ENCODE measurements at regions not wholly inside any gene's neighbourhood (a gene's known extent, or its start where the extent isn't known, plus 50 kb on each side); places are given as distances from the start of the nearest gene placed in this dataset.

DNA sequence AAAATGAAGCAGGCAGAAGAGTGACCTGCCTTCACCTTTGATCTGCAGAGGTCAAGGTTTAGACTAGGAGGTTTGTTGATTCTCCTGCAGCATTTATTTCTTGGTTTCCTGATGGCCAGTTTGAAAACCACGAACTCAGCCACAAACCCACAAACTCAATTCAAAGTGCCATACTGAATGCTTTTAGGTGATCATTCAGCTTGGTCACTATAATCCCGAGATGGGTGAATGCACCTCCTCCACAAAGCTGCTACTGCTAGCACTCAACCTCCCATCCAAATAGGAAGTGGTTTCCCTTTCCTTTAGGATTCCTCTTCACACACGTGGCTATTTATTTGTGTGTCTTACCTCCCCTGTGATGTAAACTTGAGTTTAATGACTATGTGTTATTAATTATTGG is 225.2 kb downstream of the MID1 start:
- ChIA-PET POLR2A (no interaction called here), RAD21 (ENCODE audit: low non-redundant PET in 1 of 2, low total read pairs in 2 of 2, uncharacterized antibody in 2 of 2, unreplicated experiment in 2 of 2) (no interaction called here), CTCF (no interaction called here)
- Histone ChIP-seq H3K27ac (ENCODE audit: low read depth, low read length) (no peak overlapping the region), H3K27me3 (ENCODE audit: insufficient read depth, low read length) (no peaks in the 10 kb centered on the region), H3K4me1 (ENCODE audit: control insufficient read depth in 1 of 2, insufficient read depth in 2 of 2, low read length in 2 of 2) (no peaks in the 10 kb centered on the region), H3K9me3 (ENCODE audit: control insufficient read depth in 1 of 2, insufficient read depth in 1 of 2, low read depth in 1 of 2, low read length in 2 of 2) (no peaks in the 10 kb centered on the region), H4K20me1 (ENCODE audit: insufficient read depth) (no peaks in the 10 kb centered on the region), H2AFZ (ENCODE audit: low read depth, low read length, poor library complexity, severe bottlenecking) (no peak overlapping the region), H3K79me2 (ENCODE audit: insufficient read depth, low read length) (no peaks in the 10 kb centered on the region), H3K4me3 (replicated peaks in 1 of 2; ENCODE audit: low read depth in 1 of 2, low read length in 2 of 2) (no peak overlapping the region), H3K9ac (ENCODE audit: low read length) (no peak overlapping the region), H3K9me2 (ENCODE audit: insufficient read depth) (no peaks in the 10 kb centered on the region), H3K4me2 (ENCODE audit: low read length) (no peak overlapping the region), H3K36me3 (ENCODE audit: control insufficient read depth in 1 of 2, insufficient read depth in 2 of 2, low read length in 2 of 2) (no peaks in the 10 kb centered on the region)
- no TSS peak for BruUV-seq (replicated peaks)
- TF ChIP-seq POLR2AphosphoS5 (IDR thresholded peaks at IDR 0.05; ENCODE audit: low read depth, low read length): no peak
- no peak for TF ChIP-seq SP1 (IDR thresholded peaks at IDR 0.05; ENCODE audit: low read depth)
- TF ChIP-seq ZNF274 (IDR thresholded peaks at IDR 0.05; ENCODE audit: low read depth, low read length): no peak
- no peak for TF ChIP-seq SIN3A (IDR thresholded peaks at IDR 0.05; ENCODE audit: low read depth)
- TF ChIP-seq JUND (IDR thresholded peaks at IDR 0.05): no peak
- TF ChIP-seq RAD21 (IDR thresholded peaks at IDR 0.05; ENCODE audit: low read depth): no peak
- TF ChIP-seq FOSL1 (IDR thresholded peaks at IDR 0.05; ENCODE audit: low read depth): no peak
- TF ChIP-seq, protein P1, sequence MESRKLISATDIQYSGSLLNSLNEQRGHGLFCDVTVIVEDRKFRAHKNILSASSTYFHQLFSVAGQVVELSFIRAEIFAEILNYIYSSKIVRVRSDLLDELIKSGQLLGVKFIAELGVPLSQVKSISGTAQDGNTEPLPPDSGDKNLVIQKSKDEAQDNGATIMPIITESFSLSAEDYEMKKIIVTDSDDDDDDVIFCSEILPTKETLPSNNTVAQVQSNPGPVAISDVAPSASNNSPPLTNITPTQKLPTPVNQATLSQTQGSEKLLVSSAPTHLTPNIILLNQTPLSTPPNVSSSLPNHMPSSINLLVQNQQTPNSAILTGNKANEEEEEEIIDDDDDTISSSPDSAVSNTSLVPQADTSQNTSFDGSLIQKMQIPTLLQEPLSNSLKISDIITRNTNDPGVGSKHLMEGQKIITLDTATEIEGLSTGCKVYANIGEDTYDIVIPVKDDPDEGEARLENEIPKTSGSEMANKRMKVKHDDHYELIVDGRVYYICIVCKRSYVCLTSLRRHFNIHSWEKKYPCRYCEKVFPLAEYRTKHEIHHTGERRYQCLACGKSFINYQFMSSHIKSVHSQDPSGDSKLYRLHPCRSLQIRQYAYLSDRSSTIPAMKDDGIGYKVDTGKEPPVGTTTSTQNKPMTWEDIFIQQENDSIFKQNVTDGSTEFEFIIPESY (IDR thresholded peaks at IDR 0.05; ENCODE audit: extremely low read depth, insufficient replicate concordance, low read length): no peak
- TF ChIP-seq, protein P2, sequence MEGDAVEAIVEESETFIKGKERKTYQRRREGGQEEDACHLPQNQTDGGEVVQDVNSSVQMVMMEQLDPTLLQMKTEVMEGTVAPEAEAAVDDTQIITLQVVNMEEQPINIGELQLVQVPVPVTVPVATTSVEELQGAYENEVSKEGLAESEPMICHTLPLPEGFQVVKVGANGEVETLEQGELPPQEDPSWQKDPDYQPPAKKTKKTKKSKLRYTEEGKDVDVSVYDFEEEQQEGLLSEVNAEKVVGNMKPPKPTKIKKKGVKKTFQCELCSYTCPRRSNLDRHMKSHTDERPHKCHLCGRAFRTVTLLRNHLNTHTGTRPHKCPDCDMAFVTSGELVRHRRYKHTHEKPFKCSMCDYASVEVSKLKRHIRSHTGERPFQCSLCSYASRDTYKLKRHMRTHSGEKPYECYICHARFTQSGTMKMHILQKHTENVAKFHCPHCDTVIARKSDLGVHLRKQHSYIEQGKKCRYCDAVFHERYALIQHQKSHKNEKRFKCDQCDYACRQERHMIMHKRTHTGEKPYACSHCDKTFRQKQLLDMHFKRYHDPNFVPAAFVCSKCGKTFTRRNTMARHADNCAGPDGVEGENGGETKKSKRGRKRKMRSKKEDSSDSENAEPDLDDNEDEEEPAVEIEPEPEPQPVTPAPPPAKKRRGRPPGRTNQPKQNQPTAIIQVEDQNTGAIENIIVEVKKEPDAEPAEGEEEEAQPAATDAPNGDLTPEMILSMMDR (IDR thresholded peaks at IDR 0.05 in 2 of 3, conservative IDR thresholded peaks at IDR 0.05 in 1 of 3; ENCODE audit: borderline replicate concordance in 1 of 3, insufficient read depth in 1 of 3, low read depth in 2 of 3, low read length in 2 of 3): no peak
- no peak for TF ChIP-seq CBX3 (IDR thresholded peaks at IDR 0.05; ENCODE audit: low read depth)
- TF ChIP-seq CEBPB (IDR thresholded peaks at IDR 0.05; ENCODE audit: low read depth): no peak
- no peak for TF ChIP-seq SRF (IDR thresholded peaks at IDR 0.05; ENCODE audit: low read depth)
- TF ChIP-seq, protein P3, sequence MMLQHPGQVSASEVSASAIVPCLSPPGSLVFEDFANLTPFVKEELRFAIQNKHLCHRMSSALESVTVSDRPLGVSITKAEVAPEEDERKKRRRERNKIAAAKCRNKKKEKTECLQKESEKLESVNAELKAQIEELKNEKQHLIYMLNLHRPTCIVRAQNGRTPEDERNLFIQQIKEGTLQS (IDR thresholded peaks at IDR 0.05): no peak
- TF ChIP-seq YY1 (IDR thresholded peaks at IDR 0.05; ENCODE audit: extremely low read depth, insufficient replicate concordance, low read depth, low read length): no peak
- TF ChIP-seq TCF7L2 (IDR thresholded peaks at IDR 0.05; ENCODE audit: borderline replicate concordance, extremely low read depth, insufficient read depth, insufficient read length): no peak
- TF ChIP-seq EZH2 (IDR thresholded peaks at IDR 0.05): no peak
- TF ChIP-seq EGR1 (IDR thresholded peaks at IDR 0.05; ENCODE audit: low read depth): no peak
- TF ChIP-seq EZH2phosphoT487 (IDR thresholded peaks at IDR 0.05; ENCODE audit: borderline replicate concordance): no peak
- TF ChIP-seq, protein P4, sequence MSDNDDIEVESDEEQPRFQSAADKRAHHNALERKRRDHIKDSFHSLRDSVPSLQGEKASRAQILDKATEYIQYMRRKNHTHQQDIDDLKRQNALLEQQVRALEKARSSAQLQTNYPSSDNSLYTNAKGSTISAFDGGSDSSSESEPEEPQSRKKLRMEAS (IDR thresholded peaks at IDR 0.05): no peak
- no peak for DNase-seq (ENCODE audit: low read depth, low spot score)
- intact Hi-C loops (cut with micrococcal nuclease): no loop called here
- ATAC-seq: no peak

All from HCT116 (cell line).